B cell (primary cell): ENCODE measurements at regions not wholly inside any gene's neighbourhood (a gene's known extent, or its start where the extent isn't known, plus 50 kb on each side); places are given as distances from the start of the nearest gene placed in this dataset.

ENCODE experiments used
- EZH2 ChIP-seq: IDR thresholded peaks from 2 replicates; pipeline ENCODE4 v1.6.1; 2012; ENCODE audit warnings: borderline replicate concordance, low read depth, mild to moderate bottlenecking, moderate library complexity, low read length; ENCODE audit not compliant: insufficient read depth, poor library complexity, severe bottlenecking
- TF ChIP-seq, protein P1 (sequence below): fragments of 200-600 bp; IDR thresholded peaks from one replicate; pipeline ENCODE4 v1.8.0; 2022; ENCODE audit warnings: antibody characterized with exemption, mild to moderate bottlenecking

DNA sequence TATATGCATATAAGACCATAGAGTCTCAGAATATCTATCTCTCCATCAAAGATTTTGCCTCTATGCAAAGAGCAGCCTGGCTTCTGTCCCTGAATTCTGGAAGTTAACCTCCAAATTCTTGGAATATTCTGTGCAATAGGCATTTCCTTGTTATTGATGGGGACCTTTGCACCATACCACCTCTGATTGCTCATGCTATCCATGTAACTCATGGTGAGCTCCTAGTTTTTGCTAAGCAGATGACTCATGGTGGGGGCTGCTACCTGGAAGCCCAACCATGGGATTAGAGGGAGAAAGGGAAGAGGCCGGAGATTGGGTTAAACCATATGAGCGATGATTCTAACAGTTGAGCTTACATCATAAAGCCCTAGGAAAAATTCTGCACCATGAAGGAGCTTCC is 310.2 kb upstream of the FIGN start:
- TF ChIP-seq, protein P1, sequence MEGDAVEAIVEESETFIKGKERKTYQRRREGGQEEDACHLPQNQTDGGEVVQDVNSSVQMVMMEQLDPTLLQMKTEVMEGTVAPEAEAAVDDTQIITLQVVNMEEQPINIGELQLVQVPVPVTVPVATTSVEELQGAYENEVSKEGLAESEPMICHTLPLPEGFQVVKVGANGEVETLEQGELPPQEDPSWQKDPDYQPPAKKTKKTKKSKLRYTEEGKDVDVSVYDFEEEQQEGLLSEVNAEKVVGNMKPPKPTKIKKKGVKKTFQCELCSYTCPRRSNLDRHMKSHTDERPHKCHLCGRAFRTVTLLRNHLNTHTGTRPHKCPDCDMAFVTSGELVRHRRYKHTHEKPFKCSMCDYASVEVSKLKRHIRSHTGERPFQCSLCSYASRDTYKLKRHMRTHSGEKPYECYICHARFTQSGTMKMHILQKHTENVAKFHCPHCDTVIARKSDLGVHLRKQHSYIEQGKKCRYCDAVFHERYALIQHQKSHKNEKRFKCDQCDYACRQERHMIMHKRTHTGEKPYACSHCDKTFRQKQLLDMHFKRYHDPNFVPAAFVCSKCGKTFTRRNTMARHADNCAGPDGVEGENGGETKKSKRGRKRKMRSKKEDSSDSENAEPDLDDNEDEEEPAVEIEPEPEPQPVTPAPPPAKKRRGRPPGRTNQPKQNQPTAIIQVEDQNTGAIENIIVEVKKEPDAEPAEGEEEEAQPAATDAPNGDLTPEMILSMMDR, result no peak
- TF ChIP-seq EZH2, result no peak
